ENCODE measurements at regions not wholly inside any gene's neighbourhood (a gene's known extent, or its start where the extent isn't known, plus 50 kb on each side); places are given as distances from the start of the nearest gene placed in this dataset.

GRCh38 chr2:12254280-12254860 is 462.4 kb upstream of the TRIB2 start:
- no peak for DNase-seq (ENCODE audit: low read depth)

- DNase-seq (ENCODE audit: low read depth) = no peak
Observed at GRCh38 chr2:12256206-12256605, 460.5 kb upstream of the TRIB2 start.

GRCh38 chr2:12257476-12257875 is 459.3 kb upstream of the TRIB2 start:
- DNase-seq (ENCODE audit: low read depth) = no peak

- no peak for DNase-seq (ENCODE audit: low read depth)
Observed at GRCh38 chr2:12259493-12259892, 457.2 kb upstream of the TRIB2 start.

GRCh38 chr2:12261986-12262680 is 454.6 kb upstream of the TRIB2 start:
- no peak for DNase-seq (ENCODE audit: low read depth)

- no peak for DNase-seq (ENCODE audit: low read depth)
Observed at GRCh38 chr2:12262681-12263436, 453.9 kb upstream of the TRIB2 start.

- DNase-seq (ENCODE audit: low read depth) = no peak
Observed at GRCh38 chr2:12263730-12264129, 453.0 kb upstream of the TRIB2 start.

- DNase-seq (ENCODE audit: low read depth) = no peak
Observed at GRCh38 chr2:12264146-12264545, 452.6 kb upstream of the TRIB2 start.

- no peak for DNase-seq (ENCODE audit: low read depth)
Observed at GRCh38 chr2:12265646-12266045, 451.1 kb upstream of the TRIB2 start.

- DNase-seq (ENCODE audit: low read depth) = no peak
Observed at GRCh38 chr2:12267042-12267441, 449.7 kb upstream of the TRIB2 start.

- DNase-seq (ENCODE audit: low read depth) = no peak
Observed at GRCh38 chr2:12269041-12269972, 447.4 kb upstream of the TRIB2 start.

- no peak for DNase-seq (ENCODE audit: low read depth)
Observed at GRCh38 chr2:12270876-12271588, 445.7 kb upstream of the TRIB2 start.

- no peak for DNase-seq (ENCODE audit: low read depth)
Observed at GRCh38 chr2:12271589-12271984, 445.1 kb upstream of the TRIB2 start.

GRCh38 chr2:12273111-12273510 is 443.6 kb upstream of the TRIB2 start:
- no peak for DNase-seq (ENCODE audit: low read depth)

GRCh38 chr2:12274591-12274990 is 442.1 kb upstream of the TRIB2 start:
- no peak for DNase-seq (ENCODE audit: low read depth)

GRCh38 chr2:12277241-12278034 is 439.3 kb upstream of the TRIB2 start:
- no peak for DNase-seq (ENCODE audit: low read depth)

- no peak for DNase-seq (ENCODE audit: low read depth)
Observed at GRCh38 chr2:12278217-12278750, 438.5 kb upstream of the TRIB2 start.

- no peak for DNase-seq (ENCODE audit: low read depth)
Observed at GRCh38 chr2:12282780-12283695, 433.7 kb upstream of the TRIB2 start.

- DNase-seq (ENCODE audit: low read depth) = no peak
Observed at GRCh38 chr2:12284037-12284436, 432.7 kb upstream of the TRIB2 start.
